Ectodermal cell (in vitro differentiated cells): ENCODE measurements at regions not wholly inside any gene's neighbourhood (a gene's known extent, or its start where the extent isn't known, plus 50 kb on each side); places are given as distances from the start of the nearest gene placed in this dataset.
"Not testable (repeated sequence)": the region's sequence is repeated elsewhere in the genome, so short reads cannot be mapped to it uniquely, and the experiment has no call there.

Experiments
- H3K27ac ChIP-seq: 2 replicates; pipeline ENCODE4 v1.7.0; 2013; ENCODE audit warnings: mild to moderate bottlenecking, low read depth, low read length; ENCODE audit not compliant: insufficient read depth, poor library complexity, severe bottlenecking
- H3K27me3 ChIP-seq: 2 replicates; pipeline ENCODE4 v1.7.0; 2013; ENCODE audit warnings: mild to moderate bottlenecking, low read length; ENCODE audit not compliant: insufficient read depth, control insufficient read depth, poor library complexity, severe bottlenecking
- H3K36me3 ChIP-seq: one replicate; pipeline ENCODE4 v1.7.0; 2013; ENCODE audit warnings: low read length; ENCODE audit not compliant: control insufficient read depth, insufficient read depth
- H3K4me1 ChIP-seq: one replicate; pipeline ENCODE4 v1.7.0; 2013; ENCODE audit warnings: low read length; ENCODE audit not compliant: control insufficient read depth, insufficient read depth
- H3K4me3 ChIP-seq: 2 replicates; pipeline ENCODE4 v1.7.0; 2013; ENCODE audit warnings: low read depth, low read length, control low read depth; ENCODE audit not compliant: insufficient read depth
- H3K9me3 ChIP-seq: 2 replicates; pipeline ENCODE4 v1.7.0; 2013; ENCODE audit warnings: mild to moderate bottlenecking, low read length, moderate library complexity; ENCODE audit not compliant: control insufficient read depth
- WGBS, 2 experiments: methylation state at CpG; one replicate each; pipeline ENCODE4 v1.1.7; 2013; ENCODE audit warnings: missing lambda C conversion rate in 2 of 2; 5-methylcytosine and 5-hydroxymethylcytosine counted together

DNA sequence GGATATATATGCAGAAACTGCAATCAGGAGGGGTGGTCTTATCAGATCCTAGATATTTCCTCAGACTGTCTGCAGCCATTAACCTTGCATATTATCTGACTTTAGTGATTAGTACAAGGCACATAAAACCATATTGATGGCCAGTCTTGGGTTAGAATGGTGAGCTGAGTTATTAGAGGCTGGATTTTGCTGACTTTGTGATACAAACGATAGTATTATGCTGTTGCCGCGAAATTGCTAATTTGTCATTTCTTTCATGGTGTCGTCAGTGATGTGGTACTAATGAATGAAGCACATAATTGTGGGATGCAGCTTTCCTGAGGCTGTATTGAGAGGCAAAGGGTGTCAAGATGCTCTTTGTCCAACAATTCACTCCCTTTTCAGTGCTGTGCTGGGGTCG is 172.5 kb downstream of the TEX29 start:
- H3K27ac ChIP-seq, result no peak overlapping the region
- no peaks in the 10 kb centered on the region for H3K4me1 ChIP-seq
- H3K36me3 ChIP-seq, result no peaks in the 10 kb centered on the region
- 92 to 94% methylated on average over 5 of the region's 5 CpGs for WGBS, 2 experiments
- H3K27me3 ChIP-seq, result no peaks in the 10 kb centered on the region
- H3K4me3 ChIP-seq, result no peak overlapping the region
- H3K9me3 ChIP-seq, result no peaks in the 10 kb centered on the region

DNA sequence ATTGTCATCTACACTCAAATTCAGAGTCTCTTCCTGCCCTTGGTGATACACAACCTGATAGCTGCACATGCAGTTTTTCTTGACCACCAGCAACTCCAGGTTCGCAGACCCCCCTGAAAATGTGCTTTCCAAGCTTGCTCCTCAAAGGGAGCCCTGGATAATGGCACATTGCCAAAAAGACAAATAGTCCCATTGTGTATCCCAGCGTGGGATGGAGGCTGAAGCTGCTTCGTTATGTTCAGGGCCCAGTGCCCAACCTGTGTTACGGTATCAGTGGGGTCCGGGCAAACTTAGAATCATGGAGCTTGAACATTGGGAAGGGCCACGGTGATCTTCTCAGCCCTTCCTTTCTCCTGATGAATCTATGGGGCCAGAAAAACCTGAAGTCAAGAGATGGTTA is 173.0 kb downstream of the TEX29 start:
- WGBS, 2 experiments, result 87 to 89% methylated on average over 6 of the region's 6 CpGs
- Histone ChIP-seq H3K4me3 (no peak overlapping the region), H3K27me3 (no peaks in the 10 kb centered on the region), H3K36me3 (no peaks in the 10 kb centered on the region), H3K9me3 (no peaks in the 10 kb centered on the region), H3K4me1 (no peaks in the 10 kb centered on the region), H3K27ac (no peak overlapping the region)

DNA sequence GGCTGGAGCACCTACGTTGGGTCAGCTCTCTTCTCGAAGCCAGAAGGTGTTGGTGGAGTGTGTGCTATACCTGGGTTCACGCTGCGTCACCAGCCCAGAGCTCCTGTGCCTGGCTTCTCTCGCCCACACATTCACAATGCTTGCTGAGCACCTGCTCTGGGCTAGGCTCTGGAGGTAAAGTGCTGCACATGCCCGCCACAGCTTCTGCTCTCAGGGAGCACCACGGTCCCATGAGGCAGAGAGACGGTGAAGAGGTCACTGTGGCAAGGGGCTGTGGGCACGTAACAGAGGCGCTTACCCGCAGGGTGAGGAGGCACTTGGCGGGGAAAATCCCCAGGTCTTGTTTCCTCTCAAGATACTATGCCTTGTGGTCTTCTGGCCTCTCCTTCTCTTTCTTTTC is 174.2 kb downstream of the TEX29 start:
- WGBS, 2 experiments, result 95% methylated on average over 12 of the region's 12 CpGs

GRCh38 chr13:111501596-111502535 is 181.4 kb downstream of the TEX29 start:
- WGBS, 2 experiments, result 92 to 93% methylated on average over 15 to 16 of the region's 16 CpGs
- H3K9me3 ChIP-seq, H3K27ac ChIP-seq, H3K4me1 ChIP-seq, H3K27me3 ChIP-seq, H3K36me3 ChIP-seq, H3K4me3 ChIP-seq: not testable (repeated sequence)

More for the DNA sequence above, 174.2 kb downstream of the TEX29 start:
- Histone ChIP-seq H3K36me3 (no peaks in the 10 kb centered on the region), H3K4me1 (no peaks in the 10 kb centered on the region), H3K4me3 (no peak overlapping the region), H3K27ac (no peak overlapping the region), H3K9me3 (no peaks in the 10 kb centered on the region), H3K27me3 (no peaks in the 10 kb centered on the region)

GRCh38 chr13:111502957-111503356 is 182.5 kb downstream of the TEX29 start:
- Histone ChIP-seq H3K36me3 (no peaks in the 10 kb centered on the region), H3K9me3 (no peaks in the 10 kb centered on the region), H3K27me3 (no peaks in the 10 kb centered on the region), H3K4me1 (no peaks in the 10 kb centered on the region), H3K27ac (no peak overlapping the region), H3K4me3 (no peak overlapping the region)
- WGBS, 2 experiments, result 76 to 82% methylated on average over 6 of the region's 6 CpGs

DNA sequence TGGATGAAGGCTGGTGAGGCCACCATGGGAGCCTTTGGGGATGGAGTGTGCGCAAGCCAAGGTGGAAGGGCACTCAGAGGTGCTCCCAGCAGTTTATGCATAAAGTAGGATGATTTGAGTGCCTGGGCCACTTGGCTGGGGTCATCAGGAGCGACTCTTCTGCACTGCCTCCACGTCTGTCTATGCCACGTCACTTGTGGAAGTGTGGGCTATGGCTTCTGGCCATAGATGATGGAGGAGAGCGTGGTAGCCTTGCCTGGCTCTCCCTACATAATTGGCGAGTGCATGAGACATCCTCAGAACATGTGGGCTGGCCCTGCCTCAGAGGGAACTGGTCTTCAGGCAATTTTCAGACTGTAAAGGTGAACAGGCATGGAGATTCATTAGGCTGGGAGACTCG is 182.9 kb downstream of the TEX29 start:
- H3K4me3 ChIP-seq, result no peak overlapping the region
- WGBS, 2 experiments, result 92 to 93% methylated on average over 7 of the region's 7 CpGs
- no peak overlapping the region for H3K27ac ChIP-seq
- H3K36me3 ChIP-seq, result no peaks in the 10 kb centered on the region
- H3K27me3 ChIP-seq, result no peaks in the 10 kb centered on the region
- no peaks in the 10 kb centered on the region for H3K4me1 ChIP-seq
- no peaks in the 10 kb centered on the region for H3K9me3 ChIP-seq

DNA sequence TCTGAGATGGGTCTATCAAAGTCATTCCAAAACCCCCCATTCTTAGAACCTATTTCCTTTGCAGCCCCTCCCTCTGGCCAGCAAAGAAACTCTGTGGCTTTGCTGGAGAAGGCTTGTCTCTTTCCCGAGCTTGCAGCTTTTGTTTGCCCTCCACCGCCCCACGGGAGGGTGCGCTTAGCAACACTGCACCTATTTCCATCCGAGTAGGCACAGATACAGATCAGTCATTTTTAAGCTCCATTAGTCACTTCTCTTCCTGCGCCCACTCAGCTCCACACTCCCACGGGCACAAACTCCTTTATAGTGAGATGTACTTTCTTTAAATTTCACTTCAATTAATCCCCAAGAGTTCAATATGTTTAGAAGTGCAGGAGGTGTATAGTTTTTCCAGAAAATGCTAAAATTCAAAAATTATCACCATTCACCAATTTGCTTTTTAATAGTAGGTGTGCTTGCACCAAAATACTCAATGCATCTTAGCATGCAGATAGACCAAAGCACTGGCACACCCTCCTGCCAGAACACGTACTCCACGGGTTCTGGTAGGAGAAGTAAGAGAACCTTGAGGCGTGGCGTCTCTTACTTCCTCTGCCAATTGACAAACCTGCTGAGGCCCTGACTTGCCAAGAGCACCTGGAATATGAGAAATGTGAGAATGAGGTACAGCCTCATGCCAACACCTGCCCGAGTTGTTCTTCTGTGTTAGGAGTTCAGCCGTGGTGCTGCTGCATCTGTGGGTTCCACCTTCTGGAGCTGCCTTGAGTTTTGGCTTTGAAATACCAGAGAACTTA is 183.7 kb downstream of the TEX29 start:
- Histone ChIP-seq H3K27ac (no peak overlapping the region), H3K27me3 (no peaks in the 10 kb centered on the region), H3K9me3 (no peaks in the 10 kb centered on the region), H3K36me3 (no peaks in the 10 kb centered on the region), H3K4me3 (no peak overlapping the region), H3K4me1 (no peaks in the 10 kb centered on the region)
- WGBS, 2 experiments, result 86 to 90% methylated on average over 11 to 12 of the region's 13 CpGs

- H3K36me3 ChIP-seq, result no peaks in the 10 kb centered on the region
- no peak overlapping the region for H3K27ac ChIP-seq
- no peaks in the 10 kb centered on the region for H3K27me3 ChIP-seq
- no peak overlapping the region for H3K4me3 ChIP-seq
- no peaks in the 10 kb centered on the region for H3K9me3 ChIP-seq
- no peaks in the 10 kb centered on the region for H3K4me1 ChIP-seq
- WGBS, 2 experiments, result 48 to 50% methylated on average over 20 of the region's 20 CpGs
Observed at GRCh38 chr13:111505175-111505777, 184.8 kb downstream of the TEX29 start.

GRCh38 chr13:111506125-111506524 is 185.7 kb downstream of the TEX29 start:
- H3K4me3 ChIP-seq, result no peak overlapping the region
- H3K4me1 ChIP-seq, result no peaks in the 10 kb centered on the region
- WGBS, 2 experiments, result 79 to 85% methylated on average over 6 of the region's 6 CpGs
- no peaks in the 10 kb centered on the region for H3K36me3 ChIP-seq
- no peaks in the 10 kb centered on the region for H3K27me3 ChIP-seq
- no peak overlapping the region for H3K27ac ChIP-seq
- H3K9me3 ChIP-seq, result no peaks in the 10 kb centered on the region

DNA sequence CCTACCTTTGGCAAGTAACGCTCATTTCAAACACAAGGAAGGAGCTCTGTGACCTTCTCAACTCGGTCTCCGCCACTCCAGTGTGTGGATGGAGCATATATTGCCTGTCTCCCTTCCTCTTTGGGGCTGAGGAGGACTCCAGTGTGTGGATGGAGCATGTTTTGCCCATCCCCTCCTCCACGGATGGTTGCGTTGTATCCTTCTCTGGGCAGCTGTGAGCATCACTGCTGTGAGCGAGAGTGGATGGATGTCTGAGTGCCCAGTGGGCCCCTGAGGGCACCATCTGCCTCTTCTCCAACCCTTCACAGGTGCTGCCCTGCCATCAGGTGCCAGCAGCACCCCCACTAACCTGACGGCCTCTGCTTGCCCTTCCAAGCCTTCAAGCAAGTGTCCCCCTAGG is 186.2 kb downstream of the TEX29 start:
- Histone ChIP-seq H3K9me3 (no peaks in the 10 kb centered on the region), H3K4me3 (no peak overlapping the region), H3K4me1 (no peaks in the 10 kb centered on the region), H3K27me3 (no peaks in the 10 kb centered on the region), H3K27ac (no peak overlapping the region), H3K36me3 (no peaks in the 10 kb centered on the region)
- WGBS, 2 experiments, result 80 to 86% methylated on average over 7 of the region's 7 CpGs
